WERI-Rb-1 (cell line): ENCODE measurements at regions not wholly inside any gene's neighbourhood (a gene's known extent, or its start where the extent isn't known, plus 50 kb on each side); places are given as distances from the start of the nearest gene placed in this dataset.

ENCODE experiments used
- DNase-seq: peaks from one replicate; pipeline ENCODE4 v3.0.0-alpha.2; 2020
- H3K27ac ChIP-seq: fragments of 250-450 bp; sonication (Bioruptor Pico); 2 replicates; pipeline ENCODE4 v1.5.1; 2020; ENCODE audit warnings: mild to moderate bottlenecking, moderate library complexity
- H3K27me3 ChIP-seq: fragments of 250-450 bp; sonication (Bioruptor Pico); 2 replicates; pipeline ENCODE4 v1.5.1; 2021; ENCODE audit warnings: mild to moderate bottlenecking, low read depth, moderate library complexity; ENCODE audit not compliant: insufficient read depth, severe bottlenecking
- H3K36me3 ChIP-seq: fragments of 250-450 bp; sonication (Bioruptor Pico); 2 replicates; pipeline ENCODE4 v1.5.1; 2020; ENCODE audit warnings: mild to moderate bottlenecking, moderate library complexity
- H3K4me3 ChIP-seq: 2 replicates; pipeline ENCODE4 v1.5.1; 2011; ENCODE audit warnings: low read depth, mild to moderate bottlenecking, control low read depth, low read length
- H3K9me3 ChIP-seq: fragments of 250-450 bp; sonication (Bioruptor Pico); 2 replicates; pipeline ENCODE4 v1.5.1; 2021; ENCODE audit warnings: mild to moderate bottlenecking, moderate library complexity; ENCODE audit not compliant: severe bottlenecking
- TF ChIP-seq, protein P1 (sequence below): IDR thresholded peaks from 2 replicates; pipeline ENCODE4 v1.5.1; 2011; ENCODE audit warnings: low read depth, mild to moderate bottlenecking, control low read depth, inconsistent platforms, low read length

DNA sequence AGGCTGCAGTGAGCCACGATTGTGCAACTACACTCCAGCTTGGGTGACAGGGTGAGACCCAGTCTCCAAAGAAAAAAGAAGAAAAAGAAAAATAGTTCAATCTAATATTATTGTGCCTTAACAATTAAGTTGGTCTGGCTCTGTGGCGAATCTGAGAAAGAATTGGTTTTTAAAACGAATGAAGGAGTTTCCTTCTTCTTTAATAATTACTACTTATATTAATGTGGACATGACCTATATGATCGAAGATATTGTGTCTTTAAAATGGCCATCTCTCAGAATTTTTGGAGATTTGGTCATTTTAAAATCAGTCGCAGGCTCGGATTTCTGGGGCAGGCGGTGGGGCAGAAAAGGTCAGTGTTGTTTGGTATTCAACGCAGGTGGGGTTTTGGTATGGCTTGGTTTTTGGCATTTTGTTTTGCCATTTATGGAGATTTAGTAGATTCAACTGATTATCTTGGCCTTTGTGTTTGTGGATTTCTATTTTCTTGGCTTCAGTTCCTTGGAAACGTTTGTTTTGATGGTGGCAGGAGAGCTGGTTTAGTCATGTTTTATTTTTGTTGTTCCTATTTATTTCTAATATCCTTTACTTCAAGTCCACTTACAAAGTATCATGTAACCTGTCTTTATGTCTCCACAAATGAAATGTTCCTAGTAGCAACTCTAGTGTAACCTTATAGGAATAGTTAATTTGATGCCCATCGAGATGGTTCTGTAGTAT is 178.8 kb upstream of the MKLN1 start:
- Histone ChIP-seq H3K9me3 (no peaks in the 10 kb centered on the region), H3K27ac (no peak overlapping the region), H3K27me3 (no peaks in the 10 kb centered on the region), H3K36me3 (no peaks in the 10 kb centered on the region), H3K4me3 (no peak overlapping the region)
- TF ChIP-seq, protein P1, sequence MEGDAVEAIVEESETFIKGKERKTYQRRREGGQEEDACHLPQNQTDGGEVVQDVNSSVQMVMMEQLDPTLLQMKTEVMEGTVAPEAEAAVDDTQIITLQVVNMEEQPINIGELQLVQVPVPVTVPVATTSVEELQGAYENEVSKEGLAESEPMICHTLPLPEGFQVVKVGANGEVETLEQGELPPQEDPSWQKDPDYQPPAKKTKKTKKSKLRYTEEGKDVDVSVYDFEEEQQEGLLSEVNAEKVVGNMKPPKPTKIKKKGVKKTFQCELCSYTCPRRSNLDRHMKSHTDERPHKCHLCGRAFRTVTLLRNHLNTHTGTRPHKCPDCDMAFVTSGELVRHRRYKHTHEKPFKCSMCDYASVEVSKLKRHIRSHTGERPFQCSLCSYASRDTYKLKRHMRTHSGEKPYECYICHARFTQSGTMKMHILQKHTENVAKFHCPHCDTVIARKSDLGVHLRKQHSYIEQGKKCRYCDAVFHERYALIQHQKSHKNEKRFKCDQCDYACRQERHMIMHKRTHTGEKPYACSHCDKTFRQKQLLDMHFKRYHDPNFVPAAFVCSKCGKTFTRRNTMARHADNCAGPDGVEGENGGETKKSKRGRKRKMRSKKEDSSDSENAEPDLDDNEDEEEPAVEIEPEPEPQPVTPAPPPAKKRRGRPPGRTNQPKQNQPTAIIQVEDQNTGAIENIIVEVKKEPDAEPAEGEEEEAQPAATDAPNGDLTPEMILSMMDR: no peak
- no peak for DNase-seq

DNA sequence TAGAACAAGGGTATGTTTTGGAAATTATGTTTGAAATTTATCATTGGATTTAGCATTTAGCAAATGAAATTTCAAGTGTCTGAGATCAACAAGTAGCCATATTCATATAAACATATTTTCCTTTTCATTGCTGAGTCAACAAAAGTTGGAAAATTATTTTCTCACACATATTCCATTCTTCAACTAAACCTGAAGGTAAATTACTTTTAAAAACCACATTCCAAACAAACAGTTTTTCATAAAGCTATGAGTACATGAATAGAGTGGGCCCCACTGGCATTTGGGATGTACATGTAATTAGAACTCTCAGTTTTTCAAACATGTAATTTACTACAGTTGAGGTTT is 178.3 kb upstream of the MKLN1 start:
- TF ChIP-seq, protein P1: no peak
- Histone ChIP-seq H3K27ac (no peak overlapping the region), H3K4me3 (no peak overlapping the region), H3K36me3 (no peaks in the 10 kb centered on the region), H3K27me3 (no peaks in the 10 kb centered on the region), H3K9me3 (no peaks in the 10 kb centered on the region)
- no peak for DNase-seq

DNA sequence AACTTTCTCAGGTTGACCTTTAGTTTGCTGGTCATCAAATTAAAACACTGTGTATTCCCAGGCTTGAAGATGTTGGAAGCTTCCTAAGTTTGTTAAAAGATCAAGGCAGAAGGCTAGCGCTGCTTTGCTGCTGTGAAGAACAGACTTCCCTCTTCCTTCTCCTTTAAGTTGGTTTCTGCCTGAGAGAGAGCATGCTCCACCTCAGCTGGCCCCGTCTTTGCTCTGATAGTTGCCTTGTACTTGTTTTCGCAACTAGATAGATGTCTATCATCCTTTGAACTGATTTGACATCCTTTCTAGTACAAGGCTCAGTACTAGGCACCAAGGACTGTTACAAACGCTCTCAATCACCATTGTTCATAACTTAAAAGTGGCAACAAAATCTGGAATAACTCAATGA is 177.8 kb upstream of the MKLN1 start:
- no peak for DNase-seq

DNA sequence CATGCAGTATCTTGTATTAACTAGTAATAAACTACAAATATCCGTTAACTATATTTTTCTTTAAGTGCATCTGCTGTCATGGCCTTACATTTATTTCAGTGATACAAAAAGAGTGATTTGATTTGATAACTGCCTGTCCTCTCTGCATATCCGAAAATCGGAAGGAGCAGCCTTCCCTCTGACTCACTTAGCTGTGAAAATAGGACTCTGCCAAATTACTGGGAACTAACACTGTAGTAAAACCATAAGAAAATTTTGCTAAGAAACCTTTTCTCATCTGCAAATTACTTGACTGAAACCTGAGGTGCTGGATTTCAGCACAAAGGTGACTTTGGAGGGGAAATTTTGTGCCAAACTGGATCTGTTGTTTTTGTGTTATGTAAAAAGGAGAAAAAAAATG is 176.6 kb upstream of the MKLN1 start:
- H3K9me3 ChIP-seq: no peaks in the 10 kb centered on the region
- no peak for DNase-seq
- TF ChIP-seq, protein P1: no peak
- H3K4me3 ChIP-seq: no peak overlapping the region
- no peaks in the 10 kb centered on the region for H3K36me3 ChIP-seq
- no peak overlapping the region for H3K27ac ChIP-seq
- H3K27me3 ChIP-seq: no peaks in the 10 kb centered on the region

More for the DNA sequence above, 177.8 kb upstream of the MKLN1 start:
- TF ChIP-seq, protein P1: no peak
- Histone ChIP-seq H3K27ac (no peak overlapping the region), H3K27me3 (no peaks in the 10 kb centered on the region), H3K36me3 (no peaks in the 10 kb centered on the region), H3K9me3 (no peaks in the 10 kb centered on the region), H3K4me3 (no peak overlapping the region)

DNA sequence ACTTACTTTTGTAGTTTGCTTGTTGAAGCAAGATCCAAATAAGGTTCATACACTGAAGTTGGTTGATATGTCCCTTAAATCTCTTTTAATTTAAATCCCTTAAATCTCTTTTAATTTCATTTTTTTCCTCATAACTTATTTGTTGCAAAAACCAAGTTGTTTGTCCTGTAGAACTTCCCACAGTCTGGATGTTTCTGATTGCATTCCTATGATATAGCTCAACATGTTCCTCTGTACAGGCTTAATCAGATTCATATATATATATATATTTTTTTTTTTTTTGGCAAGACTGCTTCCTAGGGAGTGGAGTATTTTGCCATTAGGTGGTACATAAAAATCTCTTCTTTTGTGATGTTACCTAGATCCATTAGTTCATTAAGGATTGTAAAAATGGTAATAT is 174.9 kb upstream of the MKLN1 start:
- no peak for DNase-seq
- H3K4me3 ChIP-seq: no peak overlapping the region
- H3K9me3 ChIP-seq: no peaks in the 10 kb centered on the region
- H3K27me3 ChIP-seq: no peaks in the 10 kb centered on the region
- H3K36me3 ChIP-seq: no peaks in the 10 kb centered on the region
- TF ChIP-seq, protein P1: no peak
- no peak overlapping the region for H3K27ac ChIP-seq

DNA sequence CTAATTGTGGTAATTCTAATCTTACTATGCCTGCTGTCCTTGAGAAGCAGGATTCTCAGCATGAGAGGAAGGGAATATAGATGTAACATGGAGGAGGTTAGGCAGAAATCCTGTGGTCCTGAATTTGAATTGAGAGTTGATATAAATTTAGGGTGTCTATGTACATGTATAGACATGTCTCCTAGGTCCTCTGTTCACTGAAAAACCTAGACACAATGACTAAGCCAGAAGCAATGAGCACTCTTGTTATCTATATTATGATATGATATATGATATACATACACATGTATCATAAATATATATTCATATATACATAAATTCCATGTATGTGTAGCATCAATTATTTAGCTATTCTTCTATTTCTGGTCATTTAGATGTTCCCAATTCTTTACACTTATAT is 173.3 kb upstream of the MKLN1 start:
- no peaks in the 10 kb centered on the region for H3K27me3 ChIP-seq
- no peak overlapping the region for H3K4me3 ChIP-seq
- DNase-seq: no peak
- no peaks in the 10 kb centered on the region for H3K36me3 ChIP-seq
- H3K27ac ChIP-seq: no peak overlapping the region
- no peaks in the 10 kb centered on the region for H3K9me3 ChIP-seq
- TF ChIP-seq, protein P1: no peak
